ENCODE measurements at regions not wholly inside any gene's neighbourhood (a gene's known extent, or its start where the extent isn't known, plus 50 kb on each side); places are given as distances from the start of the nearest gene placed in this dataset.

- DNase-seq: peak; percentile 44
These were observed 72.3 kb upstream of the LEP start for GRCh38 chr7:128168667-128169210.

DNA sequence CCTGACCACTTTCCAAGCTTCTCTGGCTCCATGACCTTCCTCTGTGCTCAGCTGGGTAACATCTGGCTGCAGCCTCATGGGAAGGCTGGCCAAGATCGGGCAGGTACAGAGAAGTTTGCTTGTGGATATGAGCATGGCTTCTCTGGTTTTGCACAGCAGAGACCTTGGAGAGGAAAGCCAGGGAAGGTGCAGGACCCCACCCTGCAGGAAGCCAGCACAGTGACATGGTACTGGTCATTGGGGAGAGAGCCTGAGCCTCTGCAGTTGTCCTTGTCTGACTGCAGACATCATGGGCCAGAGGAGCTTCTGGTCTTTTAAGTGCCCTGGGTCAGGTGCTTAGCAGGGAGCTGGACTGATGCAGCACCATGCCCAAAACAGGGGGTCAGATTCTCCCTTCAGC lies 70.6 kb upstream of the LEP start:
- no peak for DNase-seq

DNA sequence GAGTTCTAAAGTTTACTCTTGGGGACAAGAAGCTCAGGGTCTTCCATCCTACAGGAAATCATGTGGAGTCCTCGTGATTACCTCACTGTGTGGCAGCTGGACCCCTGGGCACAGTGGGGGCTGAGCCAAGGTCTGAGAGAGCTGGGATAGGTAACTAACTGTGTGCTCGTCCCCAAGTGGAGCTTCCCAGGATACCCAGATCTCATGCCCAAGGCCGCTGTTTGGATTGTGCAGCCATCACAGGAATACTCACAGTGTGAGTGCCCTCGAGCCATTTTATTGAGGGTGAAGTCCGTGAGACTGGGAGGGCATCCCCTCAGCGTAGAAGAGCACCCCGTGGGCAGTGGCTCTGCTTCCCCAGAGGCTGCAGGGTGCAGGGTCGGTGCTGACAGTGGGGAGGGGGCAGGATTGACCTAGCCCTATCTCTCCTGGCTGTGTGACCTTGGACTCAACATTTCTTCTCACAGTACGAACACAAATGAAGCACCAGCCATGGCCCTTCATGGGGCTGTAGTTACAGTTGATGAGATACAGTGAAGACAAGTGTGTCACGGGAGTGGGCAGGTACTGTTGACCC lies 69.6 kb upstream of the LEP start:
- DNase-seq: no peak

DNA sequence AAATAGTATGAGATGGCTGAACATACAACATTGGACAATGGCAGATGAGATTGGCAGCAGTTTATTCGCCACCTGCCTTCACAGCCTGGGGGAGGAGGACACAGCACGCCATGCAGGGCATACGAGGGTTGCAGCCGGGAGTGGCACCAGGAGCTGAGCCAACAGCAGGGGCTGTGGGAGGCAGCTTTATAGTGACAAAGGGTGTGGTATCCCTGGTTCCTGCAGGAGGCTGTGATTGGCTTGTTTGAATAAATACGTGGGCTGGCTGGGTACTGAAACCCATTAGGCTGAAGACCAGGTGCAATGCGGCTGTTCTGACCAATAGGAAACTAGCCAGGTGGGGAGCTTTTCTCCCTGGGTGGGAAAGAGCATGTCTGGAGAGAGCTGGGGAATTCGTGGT lies 68.9 kb upstream of the LEP start:
- DNase-seq: no peak

DNA sequence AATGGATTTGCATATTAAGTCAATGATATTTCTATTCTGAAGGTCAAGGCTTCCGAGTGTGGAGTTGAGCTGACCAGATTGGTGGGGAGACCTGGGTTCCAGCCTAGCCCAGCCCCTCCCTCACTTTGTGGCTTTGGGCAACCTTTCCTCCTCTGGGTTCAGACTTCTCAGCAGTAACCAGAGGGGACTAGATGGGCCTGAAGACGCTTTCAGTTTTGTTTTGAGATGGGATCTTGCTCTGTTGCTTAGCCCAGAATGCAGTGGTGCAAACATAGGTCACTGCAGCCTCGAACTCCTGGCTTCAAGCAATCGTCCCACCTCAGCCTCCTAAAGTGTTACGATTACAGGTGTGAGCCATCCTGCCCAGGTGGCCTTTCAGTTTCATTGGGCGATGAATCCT lies 68.1 kb upstream of the LEP start:
- DNase-seq: no peak

GRCh38 chr7:128174386-128174785 lies 66.7 kb upstream of the LEP start:
- no peak for DNase-seq

GRCh38 chr7:128176696-128177095 lies 64.4 kb upstream of the LEP start:
- DNase-seq: no peak

DNA sequence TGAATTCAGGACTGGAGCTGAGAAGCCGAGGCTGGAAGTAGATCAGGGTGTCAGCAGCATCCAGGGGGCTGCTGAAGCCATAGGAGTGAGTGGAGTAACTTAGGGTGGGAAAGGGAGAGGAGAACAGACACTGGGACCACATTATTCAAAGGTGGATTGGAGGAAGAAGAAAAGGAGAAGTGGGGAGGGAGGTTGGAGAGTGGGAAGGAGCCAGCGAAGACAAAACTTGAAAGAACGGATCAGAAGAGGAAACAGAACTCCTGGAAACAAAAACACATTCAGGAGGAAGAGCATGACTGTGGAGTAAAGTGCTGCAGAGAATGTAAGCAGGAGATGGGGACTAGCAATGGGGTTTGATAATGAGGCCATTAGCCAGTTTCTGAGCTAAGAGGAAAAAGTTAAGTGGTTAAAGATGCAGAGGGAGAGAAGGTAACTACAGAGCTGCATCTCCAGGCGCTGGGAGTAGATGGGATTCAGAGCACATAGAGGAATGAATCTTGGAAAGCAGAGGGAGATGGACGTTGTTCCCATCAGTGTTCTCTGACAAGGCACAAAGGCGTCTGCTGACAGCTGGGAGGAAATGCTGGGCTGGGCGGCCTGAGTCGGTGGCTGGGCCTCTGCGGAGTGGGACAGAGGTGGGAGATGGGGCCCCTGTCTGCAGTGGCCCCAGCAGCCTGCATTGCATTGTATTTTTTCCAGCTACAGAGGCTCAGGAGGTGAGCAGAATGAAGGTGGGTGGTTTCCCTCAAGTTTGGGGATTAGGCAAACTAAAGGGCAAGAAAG lies 63.1 kb upstream of the LEP start:
- no peak for DNase-seq

DNA sequence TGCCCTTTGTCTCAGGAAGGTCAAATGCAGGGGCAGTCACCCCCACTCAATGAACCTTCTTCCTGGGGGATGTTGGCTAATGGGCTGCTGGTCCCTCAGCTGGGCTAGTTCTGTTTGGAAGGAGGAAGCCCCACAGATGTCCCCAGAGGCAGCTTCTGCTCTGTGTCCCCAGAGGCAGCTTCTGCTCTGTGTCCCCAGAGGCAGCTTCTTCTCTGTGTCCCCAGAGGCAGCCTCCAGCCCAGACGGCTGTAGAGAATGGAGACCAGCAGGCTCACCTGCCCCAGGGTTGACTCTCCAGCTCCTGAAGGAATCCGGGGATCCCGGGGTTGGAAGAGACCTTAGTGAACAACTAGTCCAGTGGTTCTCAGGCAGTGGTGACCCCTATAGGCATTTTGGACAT lies 62.5 kb upstream of the LEP start:
- DNase-seq: no peak

GRCh38 chr7:128188396-128189230 lies 52.5 kb upstream of the LEP start:
- no peak for DNase-seq

DNA sequence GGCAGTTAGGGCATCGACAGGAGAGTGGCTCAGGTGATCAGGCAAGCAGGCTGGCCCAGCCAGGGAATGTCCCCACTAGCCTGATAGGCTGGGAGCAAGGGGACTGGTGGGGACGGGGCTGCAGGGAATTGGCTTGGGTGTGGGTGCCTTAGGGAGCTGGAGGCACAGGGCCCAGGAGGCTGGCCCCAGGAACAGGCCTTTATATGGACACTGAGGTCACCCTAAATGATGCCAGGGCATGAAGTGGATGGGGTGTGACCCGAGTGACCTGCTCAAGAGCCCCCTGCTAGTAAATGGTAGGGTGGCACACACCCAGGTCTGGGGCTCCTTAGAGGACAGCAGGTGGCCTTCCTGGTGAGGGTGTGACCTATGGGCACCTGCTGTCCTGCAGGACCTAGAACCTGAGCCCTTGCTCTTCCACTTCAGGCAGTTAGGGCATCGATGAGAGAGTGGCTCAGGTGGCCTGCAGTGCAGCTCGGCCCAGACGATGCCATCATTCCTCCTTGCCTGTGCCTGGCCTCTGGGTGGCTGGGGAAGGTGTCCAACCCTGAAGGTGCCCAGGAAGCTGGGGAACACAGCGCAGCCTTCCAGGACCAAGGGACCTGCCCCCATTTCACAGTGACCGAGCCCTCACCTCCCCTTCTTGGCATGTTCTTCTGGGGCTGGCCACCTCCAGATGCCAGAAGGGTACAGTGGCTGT lies 51.7 kb upstream of the LEP start:
- peak; percentile 14 for DNase-seq

GRCh38 chr7:128190051-128190647 lies 50.9 kb upstream of the LEP start:
- DNase-seq: peak; percentile 6

DNA sequence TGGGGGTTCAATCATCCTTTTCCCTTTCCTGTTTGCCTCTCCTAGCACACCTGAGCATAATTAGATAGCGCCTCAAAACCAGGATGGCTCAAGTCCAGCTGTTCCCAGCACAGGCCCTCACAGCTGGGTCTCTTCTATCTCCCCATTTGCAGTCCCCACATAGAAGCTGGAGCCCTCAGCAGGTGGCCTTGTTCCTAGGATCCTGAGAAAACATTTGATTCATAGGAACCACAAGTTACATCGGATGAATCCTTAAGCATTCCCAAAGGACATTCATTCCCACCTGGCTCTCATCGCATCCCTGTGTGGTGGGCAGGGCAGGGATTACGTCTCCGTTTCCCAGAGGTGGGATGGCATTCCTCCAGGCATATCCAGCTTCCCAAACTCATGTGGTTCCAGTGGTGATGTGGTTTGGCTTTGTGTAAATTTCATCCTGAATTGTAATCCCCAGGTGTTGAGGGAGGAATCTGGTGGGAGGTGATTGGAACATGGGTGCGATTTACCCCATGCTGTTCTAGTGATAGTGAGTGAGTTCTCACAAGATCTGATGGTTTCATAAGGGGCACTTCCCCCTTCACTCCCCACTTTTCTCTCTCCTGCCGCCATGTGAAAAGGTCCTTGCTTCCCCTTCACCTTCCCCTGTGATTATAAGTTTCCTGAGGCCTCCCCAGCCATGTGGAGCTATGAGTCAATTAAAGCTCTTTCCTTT lies 49.8 kb upstream of the LEP start:
- peak; percentile 4 for DNase-seq

All from stimulated activated CD8-positive, alpha-beta memory T cell treated with anti-CD3 and anti-CD28 coated beads, Interleukin-4, amount 100 ng/mL, for 48 hours (primary cell).